Activated CD4-positive, alpha-beta T cell treated with anti-CD3 and anti-CD28 coated beads, Interleukin-2, amount 10 ng/mL, durations not matched to agents 24 days and 14 days (primary cell): ENCODE measurements at regions not wholly inside any gene's neighbourhood (a gene's known extent, or its start where the extent isn't known, plus 50 kb on each side); places are given as distances from the start of the nearest gene placed in this dataset.

Experiments used
- DNase-seq: peaks from one replicate; pipeline ENCODE4 v3.0.0; 2022
- H3K27ac Mint-ChIP-seq: one replicate; pipeline ENCODE4 v1.8.0; 2022; ENCODE audit warnings: mild to moderate bottlenecking, mixed read lengths
- H3K27me3 Mint-ChIP-seq: one replicate; pipeline ENCODE4 v1.8.0; 2022; ENCODE audit warnings: mixed read lengths
- H3K36me3 Mint-ChIP-seq: one replicate; pipeline ENCODE4 v1.8.0; 2022; ENCODE audit warnings: low read depth, mild to moderate bottlenecking, mixed read lengths
- H3K4me1 Mint-ChIP-seq: one replicate; pipeline ENCODE4 v1.8.0; 2021; ENCODE audit warnings: mixed read lengths
- H3K4me3 Mint-ChIP-seq: one replicate; pipeline ENCODE4 v1.8.0; 2022; ENCODE audit warnings: mild to moderate bottlenecking, moderate library complexity, mixed read lengths
- H3K9me3 Mint-ChIP-seq: one replicate; pipeline ENCODE4 v1.8.0; 2021; ENCODE audit warnings: mixed read lengths
- intact Hi-C: fragments of 100-400 bp; cut with micrococcal nuclease; formaldehyde crosslinking; loops from one replicate; pipeline ENCODE4 v1.15.1; 2023

GRCh38 chr15:62909257-62909656 lies 133.3 kb upstream of the TPM1 start:
- no peaks in the 10 kb centered on the region for H3K36me3 Mint-ChIP-seq
- H3K4me3 Mint-ChIP-seq = no peak overlapping the region
- peaks cover 2% of the 10 kb centered on the region for H3K27me3 Mint-ChIP-seq
- DNase-seq = no peak
- no peaks in the 10 kb centered on the region for H3K4me1 Mint-ChIP-seq
- intact Hi-C loops = no loop called here
- H3K27ac Mint-ChIP-seq = no peak overlapping the region
- H3K9me3 Mint-ChIP-seq = no peaks in the 10 kb centered on the region

DNA sequence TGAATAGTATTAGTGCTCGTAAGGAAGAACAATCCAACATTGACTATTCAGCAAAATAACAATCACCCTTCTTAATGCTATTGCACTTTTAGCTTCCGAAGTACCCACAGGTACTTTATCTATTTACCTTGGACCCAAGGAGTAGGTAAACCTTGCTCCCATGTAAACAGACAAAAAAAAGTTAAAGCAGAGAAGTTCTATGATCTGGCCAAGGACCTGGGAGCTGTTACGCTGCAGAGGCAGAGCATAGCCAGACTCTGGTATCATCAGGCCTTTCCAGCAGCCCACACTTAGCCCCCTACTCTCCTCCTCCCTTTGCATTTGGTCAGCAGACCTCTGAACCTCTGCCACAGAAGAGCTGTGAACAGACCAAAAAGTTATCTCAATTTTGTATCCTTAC lies 130.3 kb upstream of the TPM1 start:
- Mint-ChIP-seq H3K9me3 (no peaks in the 10 kb centered on the region), H3K4me1 (no peaks in the 10 kb centered on the region), H3K27ac (no peak overlapping the region), H3K4me3 (no peak overlapping the region), H3K36me3 (no peaks in the 10 kb centered on the region), H3K27me3 (peaks cover 10% of the 10 kb centered on the region)
- no peak for DNase-seq
- intact Hi-C loops = no loop called here

- Mint-ChIP-seq H3K9me3 (no peaks in the 10 kb centered on the region), H3K27me3 (peaks cover 12% of the 10 kb centered on the region), H3K36me3 (no peaks in the 10 kb centered on the region), H3K4me1 (no peaks in the 10 kb centered on the region), H3K4me3 (no peak overlapping the region), H3K27ac (no peak overlapping the region)
- intact Hi-C loops = no loop called here
- no peak for DNase-seq
Observed at GRCh38 chr15:62912808-62913207, 129.7 kb upstream of the TPM1 start.

DNA sequence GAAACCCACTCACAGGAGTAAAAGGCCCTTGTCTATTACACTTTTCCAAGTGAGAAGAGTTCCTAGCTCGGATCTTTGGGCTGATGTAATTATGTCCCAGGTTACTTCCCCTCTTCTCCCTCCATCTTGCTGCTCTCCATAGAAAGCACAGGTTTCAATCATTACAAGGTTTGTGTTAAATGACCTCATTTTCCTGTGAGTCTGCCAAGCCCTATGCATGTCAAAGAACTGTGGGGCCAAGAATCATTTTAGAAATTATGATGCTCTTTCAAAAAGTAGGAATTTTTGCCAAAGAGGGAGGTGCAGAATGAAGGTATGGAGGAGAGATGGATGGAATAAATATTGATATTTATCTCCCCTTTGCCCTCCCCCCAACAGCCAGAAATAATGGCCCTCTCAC lies 129.3 kb upstream of the TPM1 start:
- Mint-ChIP-seq H3K36me3 (no peaks in the 10 kb centered on the region), H3K27me3 (peaks cover 12% of the 10 kb centered on the region), H3K27ac (no peak overlapping the region), H3K9me3 (no peaks in the 10 kb centered on the region), H3K4me1 (no peaks in the 10 kb centered on the region), H3K4me3 (no peak overlapping the region)
- intact Hi-C loops = no loop called here
- no peak for DNase-seq

- no peaks in the 10 kb centered on the region for H3K9me3 Mint-ChIP-seq
- H3K27me3 Mint-ChIP-seq = peaks cover 12% of the 10 kb centered on the region
- no peak overlapping the region for H3K4me3 Mint-ChIP-seq
- no peak for DNase-seq
- H3K36me3 Mint-ChIP-seq = no peaks in the 10 kb centered on the region
- H3K4me1 Mint-ChIP-seq = no peaks in the 10 kb centered on the region
- intact Hi-C loops = no loop called here
- no peak overlapping the region for H3K27ac Mint-ChIP-seq
Observed at GRCh38 chr15:62914461-62915079, 128.0 kb upstream of the TPM1 start.

- H3K4me1 Mint-ChIP-seq = no peaks in the 10 kb centered on the region
- H3K9me3 Mint-ChIP-seq = no peaks in the 10 kb centered on the region
Observed at GRCh38 chr15:62920682-62921502, 121.7 kb upstream of the TPM1 start.

DNA sequence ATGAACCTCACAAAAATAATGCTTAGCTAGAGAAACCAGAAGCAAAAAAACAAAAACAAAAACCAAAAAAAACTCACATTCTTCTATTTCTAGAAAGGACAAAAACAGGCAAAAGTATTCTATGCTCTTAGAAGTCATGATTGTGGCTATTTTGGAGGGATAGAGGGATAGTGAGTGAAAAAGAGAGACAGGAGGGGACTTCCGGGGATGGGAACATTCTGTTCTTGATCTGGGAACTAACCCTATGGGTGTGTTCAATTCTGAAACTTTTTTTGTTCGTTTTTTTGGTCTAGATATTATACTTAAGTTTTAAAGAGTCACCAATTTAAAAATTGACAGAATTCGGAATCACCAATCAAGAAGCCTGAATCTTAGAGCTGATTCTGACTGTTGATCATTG lies 120.0 kb upstream of the TPM1 start:
- peaks cover 16% of the 10 kb centered on the region for H3K27me3 Mint-ChIP-seq
- H3K27ac Mint-ChIP-seq = no peak overlapping the region
- no peaks in the 10 kb centered on the region for H3K36me3 Mint-ChIP-seq
- H3K9me3 Mint-ChIP-seq = no peaks in the 10 kb centered on the region
- DNase-seq = no peak
- intact Hi-C loops = no loop called here
- H3K4me1 Mint-ChIP-seq = no peaks in the 10 kb centered on the region
- no peak overlapping the region for H3K4me3 Mint-ChIP-seq

More at GRCh38 chr15:62920682-62921502, 121.7 kb upstream of the TPM1 start:
- Mint-ChIP-seq H3K36me3 (no peaks in the 10 kb centered on the region), H3K27ac (no peak overlapping the region), H3K4me3 (no peak overlapping the region), H3K27me3 (peaks cover 16% of the 10 kb centered on the region)
- intact Hi-C loops = no loop called here
- no peak for DNase-seq

DNA sequence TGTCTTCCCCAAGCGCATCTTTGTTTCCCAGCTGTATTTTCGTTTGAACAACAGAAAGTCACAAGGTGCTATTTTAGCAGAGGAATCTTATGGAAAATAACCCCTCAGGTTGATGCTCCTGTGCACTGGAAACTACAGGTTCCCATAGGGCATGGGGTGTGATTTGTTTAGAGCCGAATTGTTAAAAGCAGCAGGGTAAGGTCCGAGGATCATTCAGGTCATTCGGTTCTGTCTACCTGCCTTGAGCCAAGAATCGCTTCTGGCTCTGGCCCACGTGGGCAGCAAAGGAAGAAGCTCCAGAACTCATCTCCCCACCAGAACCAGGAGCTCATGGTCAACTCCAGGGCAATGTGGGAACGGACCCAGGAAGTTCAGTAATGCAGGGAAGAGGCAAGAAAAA lies 116.7 kb upstream of the TPM1 start:
- no peaks in the 10 kb centered on the region for H3K9me3 Mint-ChIP-seq
- no peaks in the 10 kb centered on the region for H3K4me1 Mint-ChIP-seq
- H3K36me3 Mint-ChIP-seq = no peaks in the 10 kb centered on the region
- intact Hi-C loops = no loop called here
- H3K4me3 Mint-ChIP-seq = no peak overlapping the region
- DNase-seq = no peak
- peaks cover 12% of the 10 kb centered on the region for H3K27me3 Mint-ChIP-seq
- H3K27ac Mint-ChIP-seq = no peak overlapping the region

GRCh38 chr15:62927196-62927595 lies 115.4 kb upstream of the TPM1 start:
- Mint-ChIP-seq H3K4me1 (no peaks in the 10 kb centered on the region), H3K4me3 (no peak overlapping the region), H3K36me3 (no peaks in the 10 kb centered on the region), H3K27ac (no peak overlapping the region), H3K27me3 (peaks cover 18% of the 10 kb centered on the region), H3K9me3 (no peaks in the 10 kb centered on the region)
- intact Hi-C loops = no loop called here
- no peak for DNase-seq

DNA sequence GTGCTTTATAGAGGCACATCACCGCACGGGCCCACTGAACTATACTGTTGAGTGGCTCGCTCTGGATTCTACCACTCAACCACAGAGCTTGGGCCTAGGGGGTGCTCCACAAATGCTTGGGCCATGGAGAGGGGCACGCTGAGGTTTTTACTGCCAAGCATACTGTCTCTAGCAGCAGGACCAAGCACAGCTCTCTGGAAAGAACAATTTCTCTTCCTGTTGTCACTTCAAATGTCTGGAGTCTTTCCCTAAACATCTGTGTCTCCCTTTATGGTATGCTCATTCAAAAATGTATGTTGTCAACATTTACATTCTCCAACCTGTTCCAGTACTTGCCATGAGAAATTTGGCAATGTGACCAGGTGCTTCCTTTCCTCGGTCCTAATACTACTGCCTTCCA lies 114.7 kb upstream of the TPM1 start:
- no peaks in the 10 kb centered on the region for H3K4me1 Mint-ChIP-seq
- peaks cover 22% of the 10 kb centered on the region for H3K27me3 Mint-ChIP-seq

GRCh38 chr15:62928242-62928999 lies 114.1 kb upstream of the TPM1 start:
- peaks cover 20% of the 10 kb centered on the region for H3K27me3 Mint-ChIP-seq
- DNase-seq = no peak
- no peaks in the 10 kb centered on the region for H3K36me3 Mint-ChIP-seq
- no peak overlapping the region for H3K27ac Mint-ChIP-seq
- H3K4me1 Mint-ChIP-seq = no peaks in the 10 kb centered on the region
- intact Hi-C loops = no loop called here
- H3K4me3 Mint-ChIP-seq = no peak overlapping the region
- no peaks in the 10 kb centered on the region for H3K9me3 Mint-ChIP-seq

More for the DNA sequence above, 114.7 kb upstream of the TPM1 start:
- no peak overlapping the region for H3K27ac Mint-ChIP-seq
- DNase-seq = no peak
- intact Hi-C loops = no loop called here
- no peaks in the 10 kb centered on the region for H3K36me3 Mint-ChIP-seq
- H3K4me3 Mint-ChIP-seq = no peak overlapping the region
- no peaks in the 10 kb centered on the region for H3K9me3 Mint-ChIP-seq

GRCh38 chr15:62929000-62929357 lies 113.6 kb upstream of the TPM1 start:
- Mint-ChIP-seq H3K27me3 (peaks cover 20% of the 10 kb centered on the region), H3K4me1 (no peaks in the 10 kb centered on the region), H3K4me3 (no peak overlapping the region), H3K27ac (no peak overlapping the region), H3K36me3 (no peaks in the 10 kb centered on the region), H3K9me3 (no peaks in the 10 kb centered on the region)
- intact Hi-C loops = no loop called here
- no peak for DNase-seq

DNA sequence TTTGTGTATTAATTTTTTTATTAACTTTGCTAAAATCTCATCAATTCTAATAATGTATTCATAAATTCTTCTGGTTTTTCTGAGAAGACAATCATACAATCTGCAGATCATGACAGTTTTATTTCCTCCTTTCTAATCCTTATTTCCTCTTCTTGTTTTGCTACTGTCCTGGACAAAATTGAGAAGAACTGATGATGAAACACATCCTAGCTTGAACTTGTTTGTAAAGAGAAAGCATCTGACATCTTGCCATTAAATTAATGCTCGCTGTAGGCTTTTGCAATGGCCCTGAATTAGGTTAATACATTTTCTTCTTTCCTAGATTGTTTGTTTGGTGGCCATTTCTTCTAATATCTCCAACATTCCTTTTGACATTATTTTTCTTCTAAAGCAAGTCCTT lies 110.9 kb upstream of the TPM1 start:
- no peaks in the 10 kb centered on the region for H3K9me3 Mint-ChIP-seq
- H3K4me1 Mint-ChIP-seq = peaks cover 2% of the 10 kb centered on the region
- peaks cover 22% of the 10 kb centered on the region for H3K27me3 Mint-ChIP-seq
- H3K36me3 Mint-ChIP-seq = no peaks in the 10 kb centered on the region
- no peak for DNase-seq
- intact Hi-C loops = no loop called here
- H3K27ac Mint-ChIP-seq = no peak overlapping the region
- H3K4me3 Mint-ChIP-seq = no peak overlapping the region

GRCh38 chr15:62932436-62932835 lies 110.1 kb upstream of the TPM1 start:
- intact Hi-C loops = no loop called here
- H3K4me3 Mint-ChIP-seq = no peak overlapping the region
- H3K27ac Mint-ChIP-seq = no peak overlapping the region
- peaks cover 2% of the 10 kb centered on the region for H3K4me1 Mint-ChIP-seq
- DNase-seq = no peak
- H3K36me3 Mint-ChIP-seq = no peaks in the 10 kb centered on the region
- peaks cover 21% of the 10 kb centered on the region for H3K27me3 Mint-ChIP-seq
- H3K9me3 Mint-ChIP-seq = no peaks in the 10 kb centered on the region
